ENCODE measurements at regions not wholly inside any gene's neighbourhood (a gene's known extent, or its start where the extent isn't known, plus 50 kb on each side); places are given as distances from the start of the nearest gene placed in this dataset.

DNA sequence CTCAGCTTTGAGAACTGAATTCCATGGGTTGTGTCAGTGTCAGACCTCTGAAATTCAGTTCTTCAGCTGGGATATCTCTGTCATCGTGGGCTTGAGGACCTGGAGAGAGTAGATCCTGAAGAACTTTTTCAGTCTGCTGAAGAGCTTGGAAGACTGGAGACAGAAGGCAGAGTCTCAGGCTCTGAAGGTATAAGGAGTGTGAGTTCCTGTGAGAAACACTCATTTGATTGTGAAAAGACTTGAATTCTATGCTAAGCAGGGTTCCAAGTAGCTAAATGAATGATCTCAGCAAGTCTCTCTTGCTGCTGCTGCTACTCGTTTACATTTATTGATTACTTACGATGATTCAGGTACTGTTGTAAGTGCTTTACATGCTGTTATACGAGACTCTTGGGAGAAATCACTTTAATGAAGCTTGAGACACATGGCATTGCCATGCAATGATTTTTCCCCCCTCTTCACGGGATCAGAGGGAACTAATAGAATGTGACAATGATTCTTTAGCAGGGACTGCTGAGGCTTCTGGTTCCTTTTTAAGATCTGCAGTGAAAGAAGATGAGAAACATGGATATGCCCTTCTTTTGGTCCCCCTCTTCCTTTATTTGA lies 63.8 kb downstream of the PTTG1 start:
- TF ChIP-seq POLR2A (IDR thresholded peaks at IDR 0.05) (no peak), CTCF (IDR thresholded peaks at IDR 0.05) (no peak), EP300 (IDR thresholded peaks at IDR 0.05) (no peak)
